ENCODE measurements at regions not wholly inside any gene's neighbourhood (a gene's known extent, or its start where the extent isn't known, plus 50 kb on each side); places are given as distances from the start of the nearest gene placed in this dataset.

DNA sequence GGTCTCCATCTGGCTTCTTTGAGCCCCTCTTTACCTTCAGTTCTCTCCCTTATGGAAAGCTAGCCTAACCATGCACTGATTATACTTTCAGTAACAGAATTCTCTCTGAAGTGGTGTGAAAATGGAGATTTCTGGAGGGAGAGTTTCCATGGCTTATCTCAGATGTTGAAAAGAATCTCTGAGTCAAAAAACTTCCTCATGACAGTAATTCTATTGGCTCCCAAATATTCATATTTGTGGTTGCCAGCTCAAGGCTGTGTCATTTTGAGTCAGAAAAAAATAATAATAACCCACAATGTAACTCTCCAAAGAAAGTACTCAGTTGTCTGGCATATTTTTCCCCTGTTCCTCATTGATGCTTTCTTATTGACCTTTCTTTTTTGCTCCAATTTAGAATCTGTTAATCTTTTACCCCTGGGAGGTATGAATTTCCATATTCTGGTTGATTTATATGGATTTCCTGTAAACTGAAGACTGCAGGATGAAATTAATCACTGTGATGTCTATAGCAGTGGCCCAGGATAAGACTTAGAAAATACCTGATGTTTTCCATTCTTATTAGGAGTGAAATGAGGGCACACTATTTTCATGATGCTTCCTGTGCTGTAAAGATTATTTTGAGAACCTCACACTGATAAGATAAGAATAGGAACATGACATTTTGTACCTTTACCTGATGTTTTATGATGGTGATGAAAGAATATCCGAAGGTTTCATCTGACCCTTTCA lies 149.5 kb upstream of the EPHA3 start:
- TF ChIP-seq CTCF (conservative IDR thresholded peaks at IDR 0.05 in 1 of 2, IDR thresholded peaks at IDR 0.05 in 1 of 2; ENCODE audit: extremely low read depth in 1 of 2, insufficient read depth in 1 of 2, low read depth in 1 of 2, low read length in 2 of 2) = no peak
- no peak for TF ChIP-seq EZH2 (IDR thresholded peaks at IDR 0.05; ENCODE audit: borderline replicate concordance, low read length)

All from mammary epithelial cell (primary cell).